ENCODE measurements at regions not wholly inside any gene's neighbourhood (a gene's known extent, or its start where the extent isn't known, plus 50 kb on each side); places are given as distances from the start of the nearest gene placed in this dataset.

DNA sequence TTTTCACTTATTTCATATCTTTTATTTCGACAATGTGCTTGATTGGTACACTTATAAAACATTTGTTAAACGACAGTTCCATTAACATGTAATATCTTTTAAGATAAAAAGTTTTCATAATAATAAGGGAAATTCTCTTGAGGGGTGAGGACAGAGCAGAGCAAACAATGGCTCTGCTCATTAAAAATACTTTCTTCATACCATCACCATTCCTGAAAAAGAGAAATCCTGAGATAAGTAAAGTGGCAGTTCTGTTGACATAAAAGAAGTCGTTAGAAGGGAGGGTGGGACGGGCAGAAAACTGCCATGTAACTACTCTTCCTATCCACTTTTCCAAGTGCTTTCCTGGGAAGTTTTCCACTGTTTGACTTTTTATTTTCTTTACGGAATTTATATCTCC lies 193.6 kb upstream of the CEP162 start:
- no peaks in the 10 kb centered on the region for H3K27me3 ChIP-seq (replicated peaks in 1 of 4; ENCODE audit: control insufficient read depth in 3 of 4, extremely low read depth in 1 of 4, insufficient read depth in 3 of 4, low read length in 3 of 4)
- ChIA-PET CTCF (ENCODE audit: partially characterized antibody) (interaction anchor here (2.2 kb wide), 1 partner anchor 11 kb away, joined by 19 read pairs; no protein-coding TSS in a partner anchor), POLR2A (ENCODE audit: partially characterized antibody) (no interaction called here)
- H3K4me2 ChIP-seq (ENCODE audit: insufficient read depth in 1 of 2, low read depth in 2 of 2, low read length in 2 of 2): no peak overlapping the region
- H3K56ac ChIP-seq (replicated peaks; ENCODE audit: insufficient read length, low read depth, low read length): no peak overlapping the region
- no peak overlapping the region for H2AK5ac ChIP-seq (ENCODE audit: low read depth, low read length)
- H2BK120ac ChIP-seq (replicated peaks; ENCODE audit: low read depth, low read length): no peak overlapping the region
- DNase-seq (ENCODE audit: low read depth in 1 of 2, low spot score in 2 of 2): no peak
- H3K9me3 ChIP-seq (ENCODE audit: insufficient read depth in 2 of 2, low read depth in 1 of 2, low read length in 1 of 2): no peaks in the 10 kb centered on the region
- H2BK20ac ChIP-seq (ENCODE audit: low read length): no peak overlapping the region
- H4K91ac ChIP-seq (replicated peaks; ENCODE audit: insufficient read length, low read length): no peak overlapping the region
- H3K23me2 ChIP-seq (ENCODE audit: low read depth, low read length): no peaks in the 10 kb centered on the region
- H3K36me3 ChIP-seq (ENCODE audit: control insufficient read depth in 2 of 4, insufficient read depth in 4 of 4, low read length in 3 of 4): no peaks in the 10 kb centered on the region
- no peak overlapping the region for H3K27ac ChIP-seq (ENCODE audit: low read depth, low read length)
- H3K4me3 ChIP-seq (ENCODE audit: extremely low read depth in 1 of 4, insufficient read depth in 2 of 4, low read depth in 3 of 4, low read length in 4 of 4): no peak overlapping the region
- no peaks in the 10 kb centered on the region for H3K79me2 ChIP-seq (ENCODE audit: control insufficient read depth in 1 of 2, insufficient read depth in 2 of 2, low read length in 2 of 2)
- no peak overlapping the region for H2BK5ac ChIP-seq (ENCODE audit: low read depth, low read length)
- 82% methylated on average over 5 of the region's 5 CpGs; no CpG with 5 or more reads in 1 of the 2 experiments for WGBS, 2 experiments (ENCODE audit: extremely low coverage in 1 of 2, insufficient coverage in 1 of 2, insufficient read length in 1 of 2, insufficient replicate concordance in 2 of 2, low coverage in 1 of 2, low lambda C conversion rate in 2 of 2, missing lambda C conversion rate in 1 of 2)
- no peaks in the 10 kb centered on the region for H3K79me1 ChIP-seq (ENCODE audit: low read depth, low read length)
- no peak overlapping the region for H3K14ac ChIP-seq (ENCODE audit: insufficient read length)
- peaks cover 0 to 5% (median 2%) of the 10 kb centered on the region in 4 experiments; a peak in 1 of 7 replicates for H3K4me1 ChIP-seq (replicated peaks in 1 of 4; ENCODE audit: control insufficient read depth in 3 of 4, insufficient read depth in 4 of 4, low read length in 3 of 4)
- H4K8ac ChIP-seq (ENCODE audit: extremely low read depth, insufficient read depth, low read length): no peak overlapping the region
- H3K23ac ChIP-seq (ENCODE audit: insufficient read length): no peak overlapping the region
- H4K20me1 ChIP-seq (replicated peaks in 1 of 2; ENCODE audit: control insufficient read depth in 1 of 2, insufficient read depth in 2 of 2, low read length in 2 of 2): no peaks in the 10 kb centered on the region
- H3K18ac ChIP-seq (ENCODE audit: extremely low read depth, low read length): no peak overlapping the region
- no peak overlapping the region for H2BK12ac ChIP-seq (ENCODE audit: low read depth, low read length)
- no peak overlapping the region for H4K5ac ChIP-seq (ENCODE audit: insufficient read length, low read depth, low read length)
- H3K9ac ChIP-seq (replicated peaks in 1 of 4; ENCODE audit: extremely low read depth in 1 of 4, low read depth in 3 of 4, low read length in 3 of 4): no peak overlapping the region
- H2AFZ ChIP-seq (ENCODE audit: low read length): no peak overlapping the region
- FAIRE-seq: no peak
- no peak overlapping the region for H3K4ac ChIP-seq (replicated peaks; ENCODE audit: insufficient read length, low read depth, low read length)
- no peak for TF ChIP-seq TBP (IDR thresholded peaks at IDR 0.05; ENCODE audit: low read depth, low read length)
- TF ChIP-seq HDAC2 (IDR thresholded peaks at IDR 0.05; ENCODE audit: borderline replicate concordance in 1 of 2, low read depth in 2 of 2, low read length in 2 of 2): no peak
- no peak for TF ChIP-seq KDM5A (IDR thresholded peaks at IDR 0.05; ENCODE audit: low read length)
- no peak for TF ChIP-seq SAP30 (IDR thresholded peaks at IDR 0.05; ENCODE audit: insufficient read depth, insufficient replicate concordance, low read length)
- TF ChIP-seq SP1 (IDR thresholded peaks at IDR 0.05; ENCODE audit: low read depth, low read length): no peak
- TF ChIP-seq SIN3A (conservative IDR thresholded peaks at IDR 0.05 in 1 of 2, IDR thresholded peaks at IDR 0.05 in 1 of 2; ENCODE audit: low read depth in 1 of 2, low read length in 2 of 2): no peak
- no peak overlapping the region for H2BK15ac ChIP-seq (ENCODE audit: low read length)

All from H1 (cell line).